CD4-positive, alpha-beta T cell (primary cell): ENCODE measurements at regions not wholly inside any gene's neighbourhood (a gene's known extent, or its start where the extent isn't known, plus 50 kb on each side); places are given as distances from the start of the nearest gene placed in this dataset.

Experiments
- ATAC-seq: fragments of 200-7000 bp; cut with Tn5 transposase; one replicate; pipeline ENCODE4 v1.10.0; 2022; ENCODE audit warnings: mild to moderate bottlenecking; ENCODE audit not compliant: poor library complexity
- CTCF ChIA-PET: fragments of 350-600 bp; sonication (Branson Sonifier 250); formaldehyde crosslinking; loops from one replicate; lab custom pipeline; 2021; ENCODE audit warnings: antibody characterized with exemption, inconsistent platforms; lab: Charles Lee
- POLR2A ChIA-PET: fragments of 350-600 bp; sonication (Branson Sonifier 250); formaldehyde crosslinking; loops from one replicate; lab custom pipeline; 2021; ENCODE audit warnings: antibody characterized with exemption, inconsistent platforms; lab: Charles Lee
- DNase-seq, 14 experiments: peaks; one replicate each; pipeline ENCODE4 v3.0.0-alpha.2; 2013 to 2020; ENCODE audit warnings: mixed read lengths in 2 of 14
- H3K27ac ChIP-seq, 2 donors: one replicate each; pipeline versions ENCODE4 v1.5.1 to v1.7.0; 2013; ENCODE audit warnings: low read length in 2 of 2, low read depth in 1 of 2, mild to moderate bottlenecking in 1 of 2
- H3K27me3 ChIP-seq, 2 experiments: 1 replicate in 1 of 2; 2 replicates in 1 of 2; pipeline versions ENCODE4 v1.6.1 to v1.7.0; 2013; ENCODE audit warnings: low read length in 2 of 2, control low read depth in 1 of 2, mild to moderate bottlenecking in 1 of 2, moderate library complexity in 1 of 2; ENCODE audit not compliant: insufficient read depth in 2 of 2, control insufficient read depth in 1 of 2
- H3K36me3 ChIP-seq: one replicate; pipeline ENCODE4 v1.6.1; 2013; ENCODE audit warnings: low read length, control low read depth; ENCODE audit not compliant: insufficient read depth
- H3K4me1 ChIP-seq: one replicate; pipeline ENCODE4 v1.6.1; 2013; ENCODE audit warnings: low read length, control low read depth; ENCODE audit not compliant: insufficient read depth
- H3K4me3 ChIP-seq: one replicate; pipeline ENCODE4 v1.5.1; 2013; ENCODE audit warnings: mild to moderate bottlenecking, low read length, moderate library complexity
- H3K9me3 ChIP-seq, 2 experiments: 1 replicate in 1 of 2; 2 replicates in 1 of 2; pipeline versions ENCODE4 v1.6.1 to v1.7.0; 2013; ENCODE audit warnings: low read length in 2 of 2, mild to moderate bottlenecking in 2 of 2, control low read depth in 1 of 2, moderate library complexity in 1 of 2; ENCODE audit not compliant: control insufficient read depth in 1 of 2, insufficient read depth in 1 of 2
- H3K27ac Mint-ChIP-seq: one replicate; pipeline ENCODE4 v1.8.0; 2020; ENCODE audit warnings: mixed read lengths
- H3K27me3 Mint-ChIP-seq: one replicate; pipeline ENCODE4 v1.8.0; 2021; ENCODE audit warnings: mixed read lengths
- H3K36me3 Mint-ChIP-seq: one replicate; pipeline ENCODE4 v1.8.0; 2021; ENCODE audit warnings: low read depth, mixed read lengths
- H3K4me1 Mint-ChIP-seq: one replicate; pipeline ENCODE4 v1.8.0; 2021; ENCODE audit warnings: low read depth, mixed read lengths
- H3K4me3 Mint-ChIP-seq: one replicate; pipeline ENCODE4 v1.8.0; 2020; ENCODE audit warnings: mild to moderate bottlenecking, mixed read lengths
- H3K9me3 Mint-ChIP-seq: one replicate; pipeline ENCODE4 v1.8.0; 2020; ENCODE audit warnings: mixed read lengths
- CTCF ChIP-seq: fragments of 200-600 bp; IDR thresholded peaks from one replicate; pipeline ENCODE4 v1.8.0; 2022; ENCODE audit warnings: antibody characterized with exemption, mild to moderate bottlenecking
- intact Hi-C, 2 experiments: fragments of 100-400 bp; cut with DNase I in 1 of 2; cut with micrococcal nuclease in 1 of 2; formaldehyde crosslinking; loops; one replicate each; pipeline versions ENCODE4 v1.15.1 to v1.9.0; 2023 to 2025; cut with DNase I, micrococcal nuclease

GRCh38 chr5:174383210-174384167 lies 338.0 kb downstream of the NSG2 start:
- no peaks in the 10 kb centered on the region for H3K36me3 Mint-ChIP-seq
- no peaks in the 10 kb centered on the region for H3K9me3 Mint-ChIP-seq
- CTCF ChIA-PET = no interaction called here
- H3K4me1 Mint-ChIP-seq = no peaks in the 10 kb centered on the region
- ATAC-seq (no peak), DNase-seq (no peak)
- Histone ChIP-seq H3K27me3 (peaks cover 0 to 6% of the 10 kb centered on the region in 2 experiments), H3K4me1 (no peaks in the 10 kb centered on the region), H3K36me3 (no peaks in the 10 kb centered on the region), H3K4me3 (no peak overlapping the region), H3K27ac (no peak overlapping the region), H3K9me3 (peaks cover 0 to 3% of the 10 kb centered on the region in 2 experiments)
- H3K27ac Mint-ChIP-seq = no peak overlapping the region
- POLR2A ChIA-PET = no interaction called here
- no peak overlapping the region for H3K4me3 Mint-ChIP-seq
- peaks cover 37% of the 10 kb centered on the region for H3K27me3 Mint-ChIP-seq
- TF ChIP-seq CTCF = no peak
- intact Hi-C loops = no loop called here

GRCh38 chr5:174384509-174384947 lies 339.0 kb downstream of the NSG2 start:
- Mint-ChIP-seq H3K4me3 (no peak overlapping the region), H3K27me3 (peaks cover 37% of the 10 kb centered on the region), H3K36me3 (no peaks in the 10 kb centered on the region), H3K4me1 (no peaks in the 10 kb centered on the region), H3K27ac (no peak overlapping the region), H3K9me3 (no peaks in the 10 kb centered on the region)
- ATAC-seq = no peak
- POLR2A ChIA-PET = no interaction called here
- no peak overlapping the region for H3K4me3 ChIP-seq
- no peak overlapping the region for H3K27ac ChIP-seq
- CTCF ChIA-PET = no interaction called here
- no peaks in the 10 kb centered on the region for H3K4me1 ChIP-seq
- TF ChIP-seq CTCF = no peak
- no peaks in the 10 kb centered on the region for H3K36me3 ChIP-seq
- H3K27me3 ChIP-seq = peaks cover 0 to 6% of the 10 kb centered on the region in 2 experiments
- H3K9me3 ChIP-seq = peaks cover 0 to 3% of the 10 kb centered on the region in 2 experiments
- no peak for DNase-seq
- intact Hi-C loops = no loop called here

GRCh38 chr5:174386306-174386705 lies 338.1 kb upstream of the MSX2 start:
- ATAC-seq = no peak
- no peak for DNase-seq
- Histone ChIP-seq H3K4me1 (no peaks in the 10 kb centered on the region), H3K4me3 (no peak overlapping the region), H3K36me3 (no peaks in the 10 kb centered on the region), H3K9me3 (peaks cover 0 to 3% of the 10 kb centered on the region in 2 experiments), H3K27ac (no peak overlapping the region), H3K27me3 (peaks cover 0 to 6% of the 10 kb centered on the region in 2 experiments)
- CTCF ChIA-PET = no interaction called here
- Mint-ChIP-seq H3K36me3 (no peaks in the 10 kb centered on the region), H3K27me3 (peaks cover 33% of the 10 kb centered on the region), H3K9me3 (no peaks in the 10 kb centered on the region), H3K4me3 (no peak overlapping the region), H3K4me1 (no peaks in the 10 kb centered on the region), H3K27ac (no peak overlapping the region)
- POLR2A ChIA-PET = no interaction called here
- no peak for TF ChIP-seq CTCF
- intact Hi-C loops = no loop called here
